ENCODE measurements at regions not wholly inside any gene's neighbourhood (a gene's known extent, or its start where the extent isn't known, plus 50 kb on each side); places are given as distances from the start of the nearest gene placed in this dataset.

- no peak for DNase-seq (ENCODE audit: extremely low read depth, low read depth)
Measured at GRCh38 chr19:28397800-28398199, 815.2 kb downstream of the UQCRFS1 start.

DNA sequence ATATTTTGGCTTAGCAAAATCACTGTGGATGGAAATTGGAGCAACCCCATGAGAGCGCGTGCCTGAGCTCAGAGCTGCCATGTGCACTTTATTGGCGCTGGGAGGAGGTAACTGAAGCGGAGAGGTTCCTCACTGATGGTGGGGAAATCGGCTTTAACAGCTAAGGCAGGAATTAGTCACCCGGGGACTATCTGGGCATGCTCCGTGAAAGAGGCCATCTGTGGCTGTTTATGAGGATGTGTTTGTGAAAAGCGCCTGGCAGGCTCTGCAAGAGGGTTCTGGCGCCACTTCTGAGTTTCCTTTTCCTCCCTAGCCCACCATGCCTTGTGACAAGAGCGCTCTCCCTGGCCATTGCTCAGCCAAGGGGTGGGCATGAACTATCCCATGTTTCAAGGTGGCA, 815.6 kb downstream of the UQCRFS1 start:
- TF ChIP-seq, protein P1, sequence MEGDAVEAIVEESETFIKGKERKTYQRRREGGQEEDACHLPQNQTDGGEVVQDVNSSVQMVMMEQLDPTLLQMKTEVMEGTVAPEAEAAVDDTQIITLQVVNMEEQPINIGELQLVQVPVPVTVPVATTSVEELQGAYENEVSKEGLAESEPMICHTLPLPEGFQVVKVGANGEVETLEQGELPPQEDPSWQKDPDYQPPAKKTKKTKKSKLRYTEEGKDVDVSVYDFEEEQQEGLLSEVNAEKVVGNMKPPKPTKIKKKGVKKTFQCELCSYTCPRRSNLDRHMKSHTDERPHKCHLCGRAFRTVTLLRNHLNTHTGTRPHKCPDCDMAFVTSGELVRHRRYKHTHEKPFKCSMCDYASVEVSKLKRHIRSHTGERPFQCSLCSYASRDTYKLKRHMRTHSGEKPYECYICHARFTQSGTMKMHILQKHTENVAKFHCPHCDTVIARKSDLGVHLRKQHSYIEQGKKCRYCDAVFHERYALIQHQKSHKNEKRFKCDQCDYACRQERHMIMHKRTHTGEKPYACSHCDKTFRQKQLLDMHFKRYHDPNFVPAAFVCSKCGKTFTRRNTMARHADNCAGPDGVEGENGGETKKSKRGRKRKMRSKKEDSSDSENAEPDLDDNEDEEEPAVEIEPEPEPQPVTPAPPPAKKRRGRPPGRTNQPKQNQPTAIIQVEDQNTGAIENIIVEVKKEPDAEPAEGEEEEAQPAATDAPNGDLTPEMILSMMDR (IDR thresholded peaks at IDR 0.05; ENCODE audit: low read depth, low read length, missing control alignments): no peak
- no peak for DNase-seq (ENCODE audit: extremely low read depth, low read depth)
- no peak overlapping the region for H3K4me3 ChIP-seq (replicated peaks; ENCODE audit: low read depth, low read length)

More at GRCh38 chr19:28397800-28398199, 815.2 kb downstream of the UQCRFS1 start:
- TF ChIP-seq, protein P1 (IDR thresholded peaks at IDR 0.05; ENCODE audit: low read depth, low read length, missing control alignments): no peak
- H3K4me3 ChIP-seq (replicated peaks; ENCODE audit: low read depth, low read length): no peak overlapping the region

DNA sequence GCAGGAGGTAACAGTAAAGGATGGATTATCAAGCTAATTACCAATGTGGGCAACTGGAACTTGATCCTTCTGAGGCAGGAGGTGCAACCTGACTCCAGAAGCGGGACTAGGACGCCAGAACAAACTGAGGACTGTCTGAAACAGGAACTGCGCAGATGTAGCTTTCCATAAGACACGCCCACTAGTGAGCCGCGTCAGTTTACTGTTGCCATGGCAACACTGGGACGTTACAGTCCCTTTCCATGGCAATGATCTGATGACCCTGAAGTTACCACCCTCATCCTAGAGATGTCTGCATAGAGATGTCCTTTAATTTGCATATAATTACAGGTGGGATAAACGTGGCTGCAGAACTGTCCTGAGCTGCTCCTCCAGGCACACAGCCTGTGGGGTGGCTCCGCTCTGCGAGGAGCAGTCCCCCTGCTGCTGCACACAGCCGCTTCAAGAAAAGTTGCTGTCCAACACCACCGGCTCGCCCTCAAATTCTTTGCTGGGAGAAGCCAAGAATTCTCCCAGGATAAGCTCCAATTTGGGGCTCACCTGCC, 816.6 kb downstream of the UQCRFS1 start:
- no peak overlapping the region for H3K4me3 ChIP-seq (replicated peaks; ENCODE audit: low read depth, low read length)
- no peak for DNase-seq (ENCODE audit: extremely low read depth, low read depth)
- TF ChIP-seq, protein P1 (IDR thresholded peaks at IDR 0.05; ENCODE audit: low read depth, low read length, missing control alignments): no peak

DNA sequence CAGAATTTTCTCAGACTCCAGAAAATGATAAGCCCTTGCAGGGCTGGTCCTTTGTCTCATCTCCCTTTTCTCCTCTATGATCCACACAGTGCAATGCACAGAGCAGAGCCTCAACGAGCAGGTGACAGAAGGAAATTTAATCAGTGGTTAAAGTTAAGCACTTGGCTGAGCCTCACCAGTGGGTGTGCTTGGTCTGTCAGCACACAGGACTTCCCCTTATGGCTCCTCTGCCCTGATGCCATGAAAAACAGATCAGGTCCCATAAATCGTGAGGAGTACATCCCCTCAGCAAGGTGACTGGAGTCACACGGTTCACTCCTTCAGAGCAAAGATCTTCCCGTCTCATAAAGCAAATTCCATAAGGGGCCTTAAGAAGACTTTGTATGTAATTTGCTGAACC, 818.2 kb downstream of the UQCRFS1 start:
- TF ChIP-seq, protein P1 (IDR thresholded peaks at IDR 0.05; ENCODE audit: low read depth, low read length, missing control alignments): no peak
- DNase-seq (ENCODE audit: extremely low read depth, low read depth): no peak
- H3K4me3 ChIP-seq (replicated peaks; ENCODE audit: low read depth, low read length): no peak overlapping the region

DNA sequence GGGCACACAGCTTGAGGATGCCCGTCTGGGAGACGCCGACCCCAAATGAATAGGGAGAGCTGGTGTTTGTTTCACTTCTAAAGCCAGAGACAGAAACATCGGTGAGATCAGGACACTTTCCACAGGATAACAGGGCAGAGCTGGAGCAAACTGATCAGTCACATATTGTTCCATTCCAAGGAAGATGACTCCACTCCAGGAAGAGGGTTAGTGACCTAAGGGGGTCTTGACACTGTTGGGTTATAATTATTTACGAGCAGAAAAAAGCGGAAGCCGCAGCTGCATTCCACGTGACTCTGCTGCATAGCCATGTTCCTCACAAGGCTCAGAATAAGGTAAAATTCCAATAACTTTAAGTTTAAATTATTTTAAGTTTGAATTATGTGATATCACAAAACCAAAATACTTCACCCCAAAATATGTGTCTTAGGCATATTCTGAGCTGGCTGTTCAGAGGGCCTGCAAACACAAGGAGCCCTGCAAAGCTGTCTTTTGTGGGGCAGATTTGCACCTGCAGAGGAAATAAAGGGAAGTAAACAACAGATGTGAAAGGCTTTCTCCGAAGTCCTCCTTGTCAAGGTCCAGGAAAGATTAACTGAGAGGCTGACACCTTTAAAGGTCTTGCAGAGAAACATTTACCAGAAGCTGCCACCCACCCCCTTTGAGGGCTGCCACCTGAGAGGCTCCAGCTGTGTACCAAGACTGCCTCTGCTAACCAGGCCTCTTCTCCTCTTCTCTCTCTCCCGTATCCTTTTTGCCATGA, 819.2 kb downstream of the UQCRFS1 start:
- TF ChIP-seq, protein P1 (IDR thresholded peaks at IDR 0.05; ENCODE audit: low read depth, low read length, missing control alignments): no peak
- no peak for DNase-seq (ENCODE audit: extremely low read depth, low read depth)
- H3K4me3 ChIP-seq (replicated peaks; ENCODE audit: low read depth, low read length): no peak overlapping the region

DNA sequence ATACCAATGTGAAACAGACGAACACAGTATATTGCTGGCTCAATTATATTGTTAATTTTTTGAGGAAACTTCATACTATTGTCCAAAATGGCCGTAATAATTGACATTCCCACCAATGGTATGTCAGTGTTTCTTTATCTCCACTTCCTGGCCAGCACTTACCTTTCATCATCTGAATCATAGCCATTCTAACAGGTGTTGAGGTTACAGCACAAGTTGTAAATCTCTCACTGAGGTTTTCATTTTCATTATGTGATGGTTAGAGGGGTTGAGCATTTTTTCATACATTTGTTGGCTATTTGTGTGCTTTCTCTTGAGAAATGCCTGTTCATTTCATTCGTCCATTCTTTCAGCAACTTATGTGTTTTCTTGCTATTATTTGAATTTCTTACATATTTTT, 824.0 kb downstream of the UQCRFS1 start:
- TF ChIP-seq, protein P1 (IDR thresholded peaks at IDR 0.05; ENCODE audit: low read depth, low read length, missing control alignments): no peak
- DNase-seq (ENCODE audit: extremely low read depth, low read depth): no peak
- no peak overlapping the region for H3K4me3 ChIP-seq (replicated peaks; ENCODE audit: low read depth, low read length)
